HEK293 (cell line): ENCODE measurements at regions not wholly inside any gene's neighbourhood (a gene's known extent, or its start where the extent isn't known, plus 50 kb on each side); places are given as distances from the start of the nearest gene placed in this dataset.
"Not testable (repeated sequence)": the region's sequence is repeated elsewhere in the genome, so short reads cannot be mapped to it uniquely, and the experiment has no call there.

Experiments used
- GLIS2 ChIP-seq: fragments of 450-650 bp; formaldehyde crosslinking; IDR thresholded peaks from 2 replicates; pipeline ENCODE4 v1.5.1; 2016; ENCODE audit warnings: missing biosample characterization, missing genetic modification characterization
- KLF9 ChIP-seq: fragments of 450-650 bp; formaldehyde crosslinking; IDR thresholded peaks from 2 replicates; pipeline ENCODE4 v1.5.1; 2016; ENCODE audit warnings: missing biosample characterization, missing genetic modification characterization, low read depth
- ZBTB8A ChIP-seq: fragments of 450-650 bp; formaldehyde crosslinking; IDR thresholded peaks from 2 replicates; pipeline ENCODE4 v1.5.1; 2016; ENCODE audit warnings: missing biosample characterization, missing genetic modification characterization
- ZNF114 ChIP-seq: fragments of 450-650 bp; formaldehyde crosslinking; IDR thresholded peaks from 2 replicates; pipeline ENCODE4 v1.5.0; 2017; ENCODE audit warnings: missing biosample characterization, missing genetic modification characterization
- ZNF223 ChIP-seq: fragments of 450-650 bp; formaldehyde crosslinking; IDR thresholded peaks from 2 replicates; pipeline ENCODE4 v1.5.1; 2016; ENCODE audit warnings: missing biosample characterization, missing genetic modification characterization
- ZNF274 ChIP-seq, 2 experiments: fragments of 200-500 bp in 1 of 2; fragments of 450-650 bp in 1 of 2; sonication (Bioruptor generic) in 1 of 2; formaldehyde crosslinking in 1 of 2; IDR thresholded peaks; 2 replicates each; pipeline versions ENCODE4 v1.5.1 to v1.6.1; 2014 to 2016; ENCODE audit warnings: borderline replicate concordance in 1 of 2, inconsistent platforms in 1 of 2, low read length in 1 of 2, missing biosample characterization in 1 of 2, missing genetic modification characterization in 1 of 2
- ZNF423 ChIP-seq: fragments of 450-650 bp; formaldehyde crosslinking; IDR thresholded peaks from 2 replicates; pipeline ENCODE4 v1.5.1; 2016; ENCODE audit warnings: missing biosample characterization, missing genetic modification characterization
- ZNF549 ChIP-seq: fragments of 450-650 bp; IDR thresholded peaks from 2 replicates; pipeline ENCODE4 v1.5.1; 2018; ENCODE audit warnings: missing biosample characterization, missing genetic modification characterization, mild to moderate bottlenecking, inconsistent platforms, moderate library complexity
- ZNF558 ChIP-seq: fragments of 450-650 bp; formaldehyde crosslinking; IDR thresholded peaks from 2 replicates; pipeline ENCODE4 v1.5.1; 2016; ENCODE audit warnings: missing biosample characterization, missing genetic modification characterization
- TF ChIP-seq, protein P1 (sequence below): fragments of 450-650 bp; formaldehyde crosslinking; IDR thresholded peaks from 2 replicates; pipeline ENCODE4 v1.5.1; 2016; ENCODE audit warnings: missing biosample characterization, missing genetic modification characterization
- TF ChIP-seq, protein P2 (sequence below): IDR thresholded peaks from 2 replicates; pipeline ENCODE4 v1.6.1; 2011; ENCODE audit warnings: mild to moderate bottlenecking, low read depth, low read length, borderline replicate concordance
- TF ChIP-seq, protein P3 (sequence below): fragments of 450-650 bp; formaldehyde crosslinking; IDR thresholded peaks from 2 replicates; pipeline ENCODE4 v1.5.1; 2016; ENCODE audit warnings: missing biosample characterization, missing genetic modification characterization

DNA sequence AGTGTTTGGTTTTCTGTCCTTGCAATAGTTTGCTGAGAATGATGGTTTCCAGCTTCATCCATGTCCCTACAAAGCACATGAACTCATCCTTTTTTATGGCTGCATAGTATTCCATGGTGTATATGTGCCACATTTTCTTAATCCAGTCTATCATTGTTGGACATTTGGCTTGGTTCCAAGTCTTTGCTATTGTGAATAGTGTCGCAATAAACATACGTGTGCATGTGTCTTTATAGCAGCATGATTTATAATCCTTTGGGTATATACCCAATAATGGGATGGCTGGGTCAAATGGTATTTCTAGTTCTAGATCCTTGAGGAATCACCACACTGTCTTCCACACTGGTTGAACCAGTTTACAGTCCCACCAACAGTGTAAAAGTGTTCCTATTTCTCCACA, 269.8 kb upstream of the DCN start:
- TF ChIP-seq ZNF558 (tag by site-specific recombination); KLF9; ZNF423 (tag by site-specific recombination); ZBTB8A (tag by site-specific recombination); ZNF274 (IDR thresholded peaks at IDR 0.05; ENCODE audit: low read length); ZNF274 (tag by site-specific recombination; IDR thresholded peaks at IDR 0.05; ENCODE audit: borderline replicate concordance); GLIS2 (tag by site-specific recombination); ZNF114 (tag by site-specific recombination); ZNF549 (tag by site-specific recombination); ZNF223 (tag by site-specific recombination): not testable (repeated sequence)
- TF ChIP-seq, protein P1, sequence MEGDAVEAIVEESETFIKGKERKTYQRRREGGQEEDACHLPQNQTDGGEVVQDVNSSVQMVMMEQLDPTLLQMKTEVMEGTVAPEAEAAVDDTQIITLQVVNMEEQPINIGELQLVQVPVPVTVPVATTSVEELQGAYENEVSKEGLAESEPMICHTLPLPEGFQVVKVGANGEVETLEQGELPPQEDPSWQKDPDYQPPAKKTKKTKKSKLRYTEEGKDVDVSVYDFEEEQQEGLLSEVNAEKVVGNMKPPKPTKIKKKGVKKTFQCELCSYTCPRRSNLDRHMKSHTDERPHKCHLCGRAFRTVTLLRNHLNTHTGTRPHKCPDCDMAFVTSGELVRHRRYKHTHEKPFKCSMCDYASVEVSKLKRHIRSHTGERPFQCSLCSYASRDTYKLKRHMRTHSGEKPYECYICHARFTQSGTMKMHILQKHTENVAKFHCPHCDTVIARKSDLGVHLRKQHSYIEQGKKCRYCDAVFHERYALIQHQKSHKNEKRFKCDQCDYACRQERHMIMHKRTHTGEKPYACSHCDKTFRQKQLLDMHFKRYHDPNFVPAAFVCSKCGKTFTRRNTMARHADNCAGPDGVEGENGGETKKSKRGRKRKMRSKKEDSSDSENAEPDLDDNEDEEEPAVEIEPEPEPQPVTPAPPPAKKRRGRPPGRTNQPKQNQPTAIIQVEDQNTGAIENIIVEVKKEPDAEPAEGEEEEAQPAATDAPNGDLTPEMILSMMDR (tag by site-specific recombination): not testable (repeated sequence)
- TF ChIP-seq, protein P2, sequence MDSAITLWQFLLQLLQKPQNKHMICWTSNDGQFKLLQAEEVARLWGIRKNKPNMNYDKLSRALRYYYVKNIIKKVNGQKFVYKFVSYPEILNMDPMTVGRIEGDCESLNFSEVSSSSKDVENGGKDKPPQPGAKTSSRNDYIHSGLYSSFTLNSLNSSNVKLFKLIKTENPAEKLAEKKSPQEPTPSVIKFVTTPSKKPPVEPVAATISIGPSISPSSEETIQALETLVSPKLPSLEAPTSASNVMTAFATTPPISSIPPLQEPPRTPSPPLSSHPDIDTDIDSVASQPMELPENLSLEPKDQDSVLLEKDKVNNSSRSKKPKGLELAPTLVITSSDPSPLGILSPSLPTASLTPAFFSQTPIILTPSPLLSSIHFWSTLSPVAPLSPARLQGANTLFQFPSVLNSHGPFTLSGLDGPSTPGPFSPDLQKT: not testable (repeated sequence)
- TF ChIP-seq, protein P3, sequence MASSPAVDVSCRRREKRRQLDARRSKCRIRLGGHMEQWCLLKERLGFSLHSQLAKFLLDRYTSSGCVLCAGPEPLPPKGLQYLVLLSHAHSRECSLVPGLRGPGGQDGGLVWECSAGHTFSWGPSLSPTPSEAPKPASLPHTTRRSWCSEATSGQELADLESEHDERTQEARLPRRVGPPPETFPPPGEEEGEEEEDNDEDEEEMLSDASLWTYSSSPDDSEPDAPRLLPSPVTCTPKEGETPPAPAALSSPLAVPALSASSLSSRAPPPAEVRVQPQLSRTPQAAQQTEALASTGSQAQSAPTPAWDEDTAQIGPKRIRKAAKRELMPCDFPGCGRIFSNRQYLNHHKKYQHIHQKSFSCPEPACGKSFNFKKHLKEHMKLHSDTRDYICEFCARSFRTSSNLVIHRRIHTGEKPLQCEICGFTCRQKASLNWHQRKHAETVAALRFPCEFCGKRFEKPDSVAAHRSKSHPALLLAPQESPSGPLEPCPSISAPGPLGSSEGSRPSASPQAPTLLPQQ (tag by site-specific recombination): not testable (repeated sequence)
